GM12864 (cell line): ENCODE measurements at regions not wholly inside any gene's neighbourhood (a gene's known extent, or its start where the extent isn't known, plus 50 kb on each side); places are given as distances from the start of the nearest gene placed in this dataset.
"Not testable (repeated sequence)": the region's sequence is repeated elsewhere in the genome, so short reads cannot be mapped to it uniquely, and the experiment has no call there.

Experiments used
- DNase-seq: peaks from one replicate; pipeline ENCODE4 v3.0.0-alpha.2; 2011; ENCODE audit warnings: low read depth
- H3K4me3 ChIP-seq: 2 replicates; pipeline ENCODE4 v1.5.1; 2011; ENCODE audit warnings: mild to moderate bottlenecking, low read depth, low read length, control low read depth
- TF ChIP-seq, protein P1 (sequence below): IDR thresholded peaks from 2 replicates; pipeline ENCODE4 v1.5.1; 2011; ENCODE audit warnings: low read depth, mild to moderate bottlenecking, moderate library complexity, low read length, control low read depth, inconsistent platforms; ENCODE audit errors: missing control alignments

DNA sequence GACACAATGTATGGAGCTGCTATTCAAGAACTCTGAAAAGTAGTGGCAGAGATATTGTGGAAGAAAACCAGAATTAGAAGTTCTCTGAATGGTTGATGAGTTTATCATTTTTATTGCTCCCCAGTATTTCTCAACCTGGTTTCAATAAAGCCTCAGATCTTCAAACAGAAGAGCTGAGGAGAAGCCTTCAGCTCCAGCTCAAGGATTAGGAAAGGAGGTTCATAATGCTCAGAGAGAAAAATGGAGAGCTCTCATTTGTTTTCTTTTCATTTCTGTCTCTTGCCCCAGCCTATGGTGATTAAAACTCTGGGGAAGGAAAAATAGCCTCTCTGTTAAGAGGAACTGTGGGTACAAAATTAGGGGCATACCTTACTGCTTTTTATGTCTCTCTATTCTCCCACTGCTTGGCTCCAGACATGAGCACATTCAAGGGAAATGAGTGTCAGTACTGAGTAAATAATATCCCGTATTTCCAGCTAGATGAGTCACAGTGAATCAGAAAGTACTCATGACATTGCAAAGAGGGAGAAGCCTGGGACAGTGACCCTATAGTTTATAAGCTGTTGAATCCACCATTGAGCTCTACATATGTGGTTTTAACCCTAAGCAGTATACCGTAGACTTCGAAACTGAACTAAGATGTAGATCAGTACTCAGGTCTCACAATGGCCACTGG, 138.1 kb downstream of the EMB start:
- DNase-seq: no peak
- no peak overlapping the region for H3K4me3 ChIP-seq
- TF ChIP-seq, protein P1, sequence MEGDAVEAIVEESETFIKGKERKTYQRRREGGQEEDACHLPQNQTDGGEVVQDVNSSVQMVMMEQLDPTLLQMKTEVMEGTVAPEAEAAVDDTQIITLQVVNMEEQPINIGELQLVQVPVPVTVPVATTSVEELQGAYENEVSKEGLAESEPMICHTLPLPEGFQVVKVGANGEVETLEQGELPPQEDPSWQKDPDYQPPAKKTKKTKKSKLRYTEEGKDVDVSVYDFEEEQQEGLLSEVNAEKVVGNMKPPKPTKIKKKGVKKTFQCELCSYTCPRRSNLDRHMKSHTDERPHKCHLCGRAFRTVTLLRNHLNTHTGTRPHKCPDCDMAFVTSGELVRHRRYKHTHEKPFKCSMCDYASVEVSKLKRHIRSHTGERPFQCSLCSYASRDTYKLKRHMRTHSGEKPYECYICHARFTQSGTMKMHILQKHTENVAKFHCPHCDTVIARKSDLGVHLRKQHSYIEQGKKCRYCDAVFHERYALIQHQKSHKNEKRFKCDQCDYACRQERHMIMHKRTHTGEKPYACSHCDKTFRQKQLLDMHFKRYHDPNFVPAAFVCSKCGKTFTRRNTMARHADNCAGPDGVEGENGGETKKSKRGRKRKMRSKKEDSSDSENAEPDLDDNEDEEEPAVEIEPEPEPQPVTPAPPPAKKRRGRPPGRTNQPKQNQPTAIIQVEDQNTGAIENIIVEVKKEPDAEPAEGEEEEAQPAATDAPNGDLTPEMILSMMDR: no peak

DNA sequence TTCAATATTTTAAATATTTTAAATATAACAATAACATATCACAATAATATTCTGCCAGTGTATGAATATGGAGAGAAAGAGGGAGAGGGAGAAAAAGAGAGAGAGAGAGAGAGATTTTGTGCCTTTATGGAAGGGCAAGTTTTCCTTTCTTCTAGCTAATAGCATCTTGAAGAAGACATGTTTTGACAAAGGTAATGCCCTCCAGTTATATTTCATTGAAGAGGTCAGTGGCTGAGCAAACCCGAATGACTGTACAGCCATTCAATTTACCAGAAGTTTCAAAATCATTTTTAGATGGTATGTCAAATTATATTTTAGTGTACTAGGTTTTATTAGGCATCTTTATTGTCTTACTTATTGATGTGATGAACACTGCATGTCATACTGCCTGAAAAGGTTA, 139.3 kb downstream of the EMB start:
- no peak for DNase-seq
- H3K4me3 ChIP-seq: no peak overlapping the region
- TF ChIP-seq, protein P1: no peak

DNA sequence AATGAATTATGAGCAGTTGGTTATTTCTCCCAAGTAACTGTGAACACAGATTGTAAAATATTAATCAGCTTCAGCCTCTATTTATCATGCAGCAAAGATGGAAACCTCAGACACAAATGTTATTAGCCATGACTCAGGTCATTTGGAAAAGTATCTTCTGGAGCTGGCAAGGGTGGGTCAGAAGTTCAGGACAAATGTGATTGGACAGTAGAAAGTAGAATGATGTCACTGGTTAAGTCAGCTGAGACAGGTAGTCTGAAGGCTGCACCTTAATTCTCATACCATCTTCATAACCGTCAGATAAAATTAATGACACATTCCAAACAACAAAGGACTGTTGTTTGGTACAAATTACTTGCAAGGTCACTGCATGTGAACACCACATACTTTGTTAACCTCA, 140.2 kb downstream of the EMB start:
- TF ChIP-seq, protein P1: no peak
- H3K4me3 ChIP-seq: no peak overlapping the region
- no peak for DNase-seq

DNA sequence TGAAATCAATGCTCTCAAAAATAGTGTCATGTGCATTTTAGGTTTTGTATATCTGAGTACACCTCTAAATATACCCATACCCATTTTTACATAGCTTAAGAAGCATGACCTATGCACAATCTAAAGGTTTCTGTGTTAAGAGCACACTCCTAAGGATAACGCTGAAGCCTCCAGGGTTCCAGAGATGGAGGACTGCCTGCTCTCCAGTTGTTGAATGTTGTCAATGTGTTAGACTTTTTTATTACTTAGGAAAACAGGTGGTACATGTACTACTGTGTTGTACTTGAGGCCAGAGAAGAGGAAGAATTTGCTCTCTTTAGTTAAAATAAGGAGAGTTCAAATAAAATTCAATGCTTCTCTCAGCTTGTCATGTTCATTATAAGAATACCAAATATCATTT, 141.2 kb downstream of the EMB start:
- H3K4me3 ChIP-seq: no peak overlapping the region
- TF ChIP-seq, protein P1: no peak
- no peak for DNase-seq

DNA sequence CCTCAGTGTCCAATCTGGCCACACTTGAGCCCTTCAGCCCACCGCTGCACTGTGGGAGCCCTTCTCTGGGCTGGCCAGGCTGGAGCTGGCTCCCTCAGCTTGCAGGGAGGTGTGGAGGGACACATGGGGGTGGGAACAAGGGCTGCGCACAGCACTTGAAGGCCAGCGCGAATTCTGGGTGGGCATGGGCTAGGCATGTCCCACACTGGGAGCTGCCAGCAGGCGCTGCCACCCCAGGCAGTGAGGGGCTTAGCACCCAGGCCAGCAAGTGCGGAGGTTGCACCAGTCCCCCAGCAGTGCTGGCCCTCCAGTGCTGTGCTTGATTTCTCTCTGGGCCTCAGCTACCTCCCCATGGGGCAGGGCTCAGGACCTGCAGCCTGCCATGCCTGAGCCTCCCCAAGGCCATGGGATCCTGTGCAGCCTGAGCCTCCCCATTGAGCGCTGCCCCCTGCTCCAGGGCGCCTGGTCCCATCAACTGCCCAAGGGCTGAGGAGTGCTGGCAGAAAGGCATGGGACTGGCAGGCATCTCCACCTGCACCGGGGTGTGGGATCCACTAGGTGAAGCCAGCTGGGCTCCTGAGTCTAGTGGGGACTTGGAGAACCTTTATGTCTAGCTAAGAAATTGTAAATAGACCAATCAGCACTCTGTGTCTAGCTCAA, 148.2 kb downstream of the EMB start:
- no peak overlapping the region for H3K4me3 ChIP-seq
- no peak for DNase-seq
- TF ChIP-seq, protein P1: no peak

DNA sequence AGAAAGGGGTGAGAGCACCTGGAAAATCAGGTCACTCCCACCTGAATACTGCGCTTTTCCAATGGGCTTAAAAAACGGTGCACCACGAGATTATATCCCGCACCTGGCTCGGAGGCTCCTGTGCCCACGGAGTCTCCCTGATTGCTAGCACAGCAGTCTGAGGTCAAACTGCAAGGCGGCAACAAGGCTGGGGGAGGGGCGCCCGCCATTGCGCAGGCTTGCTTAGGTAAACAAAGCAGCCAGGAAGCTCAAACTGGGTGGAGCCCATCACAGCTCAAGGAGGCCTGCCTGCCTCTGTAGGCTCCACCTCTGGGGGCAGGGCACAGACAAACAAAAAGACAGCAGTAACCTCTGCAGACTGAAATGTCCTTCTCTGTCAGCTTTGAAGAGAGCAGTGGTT, 160.6 kb downstream of the EMB start:
- not testable (repeated sequence) for H3K4me3 ChIP-seq, DNase-seq
